ENCODE measurements at regions not wholly inside any gene's neighbourhood (a gene's known extent, or its start where the extent isn't known, plus 50 kb on each side); places are given as distances from the start of the nearest gene placed in this dataset.

DNA sequence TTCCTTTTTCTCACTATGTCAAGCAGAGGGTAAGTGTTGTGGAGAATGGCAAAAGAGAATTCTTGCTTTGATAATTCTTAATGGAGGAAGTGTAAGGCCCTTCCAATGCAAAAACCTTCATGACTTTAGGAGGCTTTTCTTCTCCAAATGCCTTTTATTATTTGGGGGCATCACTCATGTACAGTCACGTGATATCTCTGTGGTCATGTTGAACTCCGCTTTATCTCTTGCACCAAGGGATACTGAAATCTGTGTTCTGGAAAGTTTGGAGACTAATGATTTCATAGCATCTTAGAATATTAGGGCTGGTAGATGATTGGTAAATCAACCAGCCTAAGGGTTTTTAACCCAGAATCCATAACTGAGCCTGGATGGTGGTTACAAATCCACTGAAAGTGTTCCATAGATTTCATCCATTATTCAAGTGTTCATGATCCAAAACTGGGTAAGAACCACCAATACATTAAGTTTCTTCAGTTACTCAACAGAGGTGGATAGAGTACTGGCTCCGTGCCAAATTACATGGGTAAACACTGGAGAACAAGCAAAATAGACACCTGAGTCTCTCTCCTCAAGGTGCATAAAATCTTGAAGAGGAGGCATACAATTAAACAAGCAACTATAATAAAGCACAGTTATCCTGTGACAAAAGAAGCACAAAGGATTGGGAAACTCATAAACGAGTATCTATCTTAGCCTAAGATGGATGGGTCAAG is 169.6 kb upstream of the EPHA4 start:
- H2AFZ ChIP-seq (ENCODE audit: control insufficient read depth, low read length) = no peak overlapping the region
- no peaks in the 10 kb centered on the region for H3K79me2 ChIP-seq (ENCODE audit: control insufficient read depth, insufficient read depth, low read length)
- no peak for FAIRE-seq
- H3K4me1 ChIP-seq (ENCODE audit: control insufficient read depth, extremely low read depth, insufficient read depth, low read length) = no peaks in the 10 kb centered on the region
- no peak overlapping the region for H3K27ac ChIP-seq (ENCODE audit: control insufficient read depth, insufficient read depth, low read length)
- no peak overlapping the region for H3K4me2 ChIP-seq (ENCODE audit: control insufficient read depth, extremely low read depth, insufficient read depth, low read depth, low read length)
- H3K4me3 ChIP-seq (ENCODE audit: control insufficient read depth in 2 of 3, extremely low read depth in 1 of 3, insufficient read depth in 2 of 3, low read depth in 1 of 3, low read length in 3 of 3) = no peak overlapping the region
- no peaks in the 10 kb centered on the region for H3K9me3 ChIP-seq (ENCODE audit: control insufficient read depth, low read depth, low read length)
- no peaks in the 10 kb centered on the region for H4K20me1 ChIP-seq (ENCODE audit: control insufficient read depth, extremely low read depth, insufficient read depth, low read length)
- H3K9ac ChIP-seq (ENCODE audit: control insufficient read depth, extremely low read depth, insufficient read depth, low read length) = no peak overlapping the region
- TF ChIP-seq, protein P1, sequence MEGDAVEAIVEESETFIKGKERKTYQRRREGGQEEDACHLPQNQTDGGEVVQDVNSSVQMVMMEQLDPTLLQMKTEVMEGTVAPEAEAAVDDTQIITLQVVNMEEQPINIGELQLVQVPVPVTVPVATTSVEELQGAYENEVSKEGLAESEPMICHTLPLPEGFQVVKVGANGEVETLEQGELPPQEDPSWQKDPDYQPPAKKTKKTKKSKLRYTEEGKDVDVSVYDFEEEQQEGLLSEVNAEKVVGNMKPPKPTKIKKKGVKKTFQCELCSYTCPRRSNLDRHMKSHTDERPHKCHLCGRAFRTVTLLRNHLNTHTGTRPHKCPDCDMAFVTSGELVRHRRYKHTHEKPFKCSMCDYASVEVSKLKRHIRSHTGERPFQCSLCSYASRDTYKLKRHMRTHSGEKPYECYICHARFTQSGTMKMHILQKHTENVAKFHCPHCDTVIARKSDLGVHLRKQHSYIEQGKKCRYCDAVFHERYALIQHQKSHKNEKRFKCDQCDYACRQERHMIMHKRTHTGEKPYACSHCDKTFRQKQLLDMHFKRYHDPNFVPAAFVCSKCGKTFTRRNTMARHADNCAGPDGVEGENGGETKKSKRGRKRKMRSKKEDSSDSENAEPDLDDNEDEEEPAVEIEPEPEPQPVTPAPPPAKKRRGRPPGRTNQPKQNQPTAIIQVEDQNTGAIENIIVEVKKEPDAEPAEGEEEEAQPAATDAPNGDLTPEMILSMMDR (optimal IDR thresholded peaks at IDR 0.05 in 1 of 3, IDR thresholded peaks at IDR 0.05 in 1 of 3, conservative IDR thresholded peaks at IDR 0.05 in 1 of 3; ENCODE audit: extremely low read depth in 1 of 3, insufficient read depth in 2 of 3, low read length in 3 of 3) = no peak
- no peak for TF ChIP-seq EZH2 (IDR thresholded peaks at IDR 0.05; ENCODE audit: low read length)
- DNase-seq (ENCODE audit: low read depth, low spot score) = no peak
- dilution Hi-C loops (cut with MboI; ENCODE audit: extremely low pct_ligation_motif_present, low sequenced_read_pairs) = no loop called here
- H3K36me3 ChIP-seq (ENCODE audit: control insufficient read depth in 2 of 2, extremely low read depth in 1 of 2, insufficient read depth in 2 of 2, low read length in 2 of 2) = no peaks in the 10 kb centered on the region
- no peaks in the 10 kb centered on the region for H3K9me1 ChIP-seq (ENCODE audit: control insufficient read depth, extremely low read depth, insufficient read depth, low read length)
- no peaks in the 10 kb centered on the region for H3K27me3 ChIP-seq (ENCODE audit: control insufficient read depth, extremely low read depth, insufficient read depth, low read length)

DNA sequence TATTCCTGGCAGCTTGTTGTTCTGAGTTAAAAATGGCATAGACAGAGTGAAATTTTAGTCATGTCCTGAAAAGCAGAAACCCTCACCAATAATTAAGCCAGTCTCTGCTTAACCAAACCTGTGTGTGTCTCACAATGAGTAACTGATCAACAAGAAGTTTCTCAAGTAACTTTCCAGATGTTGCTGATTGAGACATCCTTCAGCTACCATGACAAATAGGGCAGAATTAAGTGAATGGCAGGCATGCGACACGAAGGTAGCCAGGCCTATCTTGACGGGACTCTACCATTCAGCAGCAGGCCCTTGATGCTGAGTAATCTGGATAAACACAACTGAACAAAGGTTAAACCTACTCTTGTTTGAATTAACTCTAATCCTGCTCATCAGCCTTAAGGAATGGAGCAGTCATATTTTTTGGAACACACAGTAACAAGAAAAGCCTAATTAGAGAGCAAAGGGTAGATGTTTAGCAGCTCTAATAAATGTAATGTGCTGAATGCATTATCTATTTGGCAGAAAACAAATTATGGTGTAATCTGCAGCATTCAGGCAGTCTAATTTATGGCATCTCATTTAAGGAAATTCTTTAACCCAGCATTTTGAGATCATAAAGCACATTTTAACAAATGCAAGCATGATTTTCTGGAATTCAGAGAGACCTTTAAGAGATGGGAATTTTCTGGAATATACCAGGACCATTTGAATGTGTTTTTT is 159.5 kb upstream of the EPHA4 start:
- Histone ChIP-seq H3K79me2 (ENCODE audit: control insufficient read depth, insufficient read depth, low read length) (no peaks in the 10 kb centered on the region), H3K9me3 (ENCODE audit: control insufficient read depth, low read depth, low read length) (no peaks in the 10 kb centered on the region), H3K36me3 (ENCODE audit: control insufficient read depth in 2 of 2, extremely low read depth in 1 of 2, insufficient read depth in 2 of 2, low read length in 2 of 2) (no peaks in the 10 kb centered on the region), H3K4me1 (ENCODE audit: control insufficient read depth, extremely low read depth, insufficient read depth, low read length) (no peaks in the 10 kb centered on the region), H4K20me1 (ENCODE audit: control insufficient read depth, extremely low read depth, insufficient read depth, low read length) (no peaks in the 10 kb centered on the region), H3K27ac (ENCODE audit: control insufficient read depth, insufficient read depth, low read length) (no peak overlapping the region), H3K27me3 (ENCODE audit: control insufficient read depth, extremely low read depth, insufficient read depth, low read length) (no peaks in the 10 kb centered on the region), H3K9me1 (ENCODE audit: control insufficient read depth, extremely low read depth, insufficient read depth, low read length) (no peaks in the 10 kb centered on the region), H3K4me3 (ENCODE audit: control insufficient read depth in 2 of 3, extremely low read depth in 1 of 3, insufficient read depth in 2 of 3, low read depth in 1 of 3, low read length in 3 of 3) (no peak overlapping the region), H2AFZ (ENCODE audit: control insufficient read depth, low read length) (no peak overlapping the region), H3K4me2 (ENCODE audit: control insufficient read depth, extremely low read depth, insufficient read depth, low read depth, low read length) (no peak overlapping the region), H3K9ac (ENCODE audit: control insufficient read depth, extremely low read depth, insufficient read depth, low read length) (no peak overlapping the region)
- dilution Hi-C loops (cut with MboI; ENCODE audit: extremely low pct_ligation_motif_present, low sequenced_read_pairs) = no loop called here
- DNase-seq (ENCODE audit: low read depth, low spot score) = no peak
- no peak for TF ChIP-seq EZH2 (IDR thresholded peaks at IDR 0.05; ENCODE audit: low read length)
- TF ChIP-seq, protein P1 (optimal IDR thresholded peaks at IDR 0.05 in 1 of 3, IDR thresholded peaks at IDR 0.05 in 1 of 3, conservative IDR thresholded peaks at IDR 0.05 in 1 of 3; ENCODE audit: extremely low read depth in 1 of 3, insufficient read depth in 2 of 3, low read length in 3 of 3) = no peak
- FAIRE-seq = no peak

Data from keratinocyte (primary cell).